GM12864 (cell line): ENCODE measurements at regions not wholly inside any gene's neighbourhood (a gene's known extent, or its start where the extent isn't known, plus 50 kb on each side); places are given as distances from the start of the nearest gene placed in this dataset.

Experiments
- DNase-seq: peaks from one replicate; pipeline ENCODE4 v3.0.0-alpha.2; 2011; ENCODE audit warnings: low read depth
- H3K4me3 ChIP-seq: 2 replicates; pipeline ENCODE4 v1.5.1; 2011; ENCODE audit warnings: mild to moderate bottlenecking, low read depth, low read length, control low read depth
- CTCF ChIP-seq: IDR thresholded peaks from 2 replicates; pipeline ENCODE4 v1.5.1; 2011; ENCODE audit warnings: low read depth, mild to moderate bottlenecking, moderate library complexity, low read length, control low read depth, inconsistent platforms; ENCODE audit errors: missing control alignments

GRCh38 chr2:217626926-217627325, 375.9 kb downstream of the TNS1 start:
- TF ChIP-seq CTCF: no peak
- no peak for DNase-seq
- H3K4me3 ChIP-seq: no peak overlapping the region

GRCh38 chr2:217625557-217626169, 377.1 kb downstream of the TNS1 start:
- no peak for DNase-seq
- TF ChIP-seq CTCF: no peak

GRCh38 chr2:217623281-217623912, 379.4 kb downstream of the TNS1 start:
- no peak for TF ChIP-seq CTCF
- DNase-seq: no peak
- H3K4me3 ChIP-seq: no peak overlapping the region

More at GRCh38 chr2:217625557-217626169, 377.1 kb downstream of the TNS1 start:
- no peak overlapping the region for H3K4me3 ChIP-seq

GRCh38 chr2:217622205-217623060, 380.4 kb downstream of the TNS1 start:
- TF ChIP-seq CTCF: no peak
- H3K4me3 ChIP-seq: no peak overlapping the region
- DNase-seq: no peak

GRCh38 chr2:217621391-217621801, 381.4 kb downstream of the TNS1 start:
- no peak for DNase-seq
- no peak overlapping the region for H3K4me3 ChIP-seq
- TF ChIP-seq CTCF: no peak

GRCh38 chr2:217618744-217619143, 384.1 kb downstream of the TNS1 start:
- DNase-seq: no peak
- no peak for TF ChIP-seq CTCF
- no peak overlapping the region for H3K4me3 ChIP-seq
